Neural cell (in vitro differentiated cells): ENCODE measurements at regions not wholly inside any gene's neighbourhood (a gene's known extent, or its start where the extent isn't known, plus 50 kb on each side); places are given as distances from the start of the nearest gene placed in this dataset.
A peak's percentile ranks its signal among the peaks of the same experiment; 100 is the strongest.

Experiments used
- H2AFZ ChIP-seq: fragments of 200-600, 300-800 bp; sonication (generic), shearing (Covaris generic); 2 replicates; pipeline ENCODE4 v1.6.0; 2014; ENCODE audit warnings: low read depth, mild to moderate bottlenecking, antibody characterized with exemption, low read length, moderate library complexity
- H3F3A ChIP-seq: fragments of 200-600 bp; shearing (Covaris generic); 2 replicates; pipeline ENCODE4 v1.6.1; 2016; ENCODE audit warnings: mild to moderate bottlenecking, moderate library complexity, mixed read lengths, antibody characterized with exemption, low read length; ENCODE audit not compliant: insufficient read depth, poor library complexity, severe bottlenecking
- H3K27ac ChIP-seq: fragments of 200-600, 300-800 bp; sonication (generic), shearing (Covaris generic); 2 replicates; pipeline ENCODE4 v1.5.1; 2014; ENCODE audit warnings: mild to moderate bottlenecking, low read length, moderate library complexity
- H3K27me3 ChIP-seq: fragments of 300-800, 200-600 bp; sonication (generic), shearing (Covaris generic); 2 replicates; pipeline ENCODE4 v1.6.0; 2014; ENCODE audit warnings: mild to moderate bottlenecking, low read depth, low read length, moderate library complexity; ENCODE audit not compliant: insufficient read depth
- H3K36me3 ChIP-seq: fragments of 300-800, 200-600 bp; sonication (generic), shearing (Covaris generic); 2 replicates; pipeline ENCODE4 v1.5.1; 2014; ENCODE audit warnings: mild to moderate bottlenecking, antibody characterized with exemption, low read length, moderate library complexity; ENCODE audit not compliant: insufficient read depth
- H3K4me2 ChIP-seq: fragments of 300-800, 200-600 bp; sonication (generic), shearing (Covaris generic); 2 replicates; pipeline ENCODE4 v1.6.0; 2014; ENCODE audit warnings: mild to moderate bottlenecking, low read length
- H3K4me3 ChIP-seq: fragments of 300-800, 200-600 bp; sonication (generic), shearing (Covaris generic); 2 replicates; pipeline ENCODE4 v1.5.1; 2014; ENCODE audit warnings: mild to moderate bottlenecking, low read length, moderate library complexity
- H3K79me2 ChIP-seq: fragments of 200-600 bp; shearing (Covaris generic); replicated peaks from 2 replicates; pipeline ENCODE4 v1.6.0; 2014; ENCODE audit warnings: mild to moderate bottlenecking, low read length, moderate library complexity; ENCODE audit not compliant: insufficient read depth
- H3K9ac ChIP-seq: fragments of 300-800, 200-600 bp; sonication (generic), shearing (Covaris generic); 2 replicates; pipeline ENCODE4 v1.6.1; 2016; ENCODE audit warnings: mild to moderate bottlenecking, low read length, mixed read lengths
- H3K9me2 ChIP-seq: fragments of 200-600 bp; shearing (Covaris generic); 2 replicates; pipeline ENCODE4 v1.6.1; 2016; ENCODE audit warnings: mild to moderate bottlenecking, low read length, mixed read lengths; ENCODE audit not compliant: insufficient read depth
- H3K9me3 ChIP-seq: fragments of 200-600, 300-800 bp; sonication (generic), shearing (Covaris generic); 2 replicates; pipeline ENCODE4 v1.6.1; 2016; ENCODE audit warnings: mild to moderate bottlenecking, mixed run types, low read length, moderate library complexity, mixed read lengths
- H4K20me1 ChIP-seq: fragments of 200-600 bp; shearing (Covaris generic); 2 replicates; pipeline ENCODE4 v1.6.1; 2016; ENCODE audit warnings: mild to moderate bottlenecking, mixed run types; ENCODE audit not compliant: insufficient read depth
- EP300 ChIP-seq: fragments of 450-650 bp; conservative IDR thresholded peaks from 2 replicates; pipeline ENCODE4 v1.6.1; 2014; ENCODE audit warnings: antibody characterized with exemption, mild to moderate bottlenecking, moderate library complexity; ENCODE audit not compliant: poor library complexity, severe bottlenecking
- EZH2 ChIP-seq: fragments of 200-600, 300-800 bp; shearing (Covaris generic), sonication (generic); IDR thresholded peaks from 2 replicates; pipeline ENCODE4 v1.6.1; 2014; ENCODE audit warnings: antibody characterized with exemption, low read length, borderline replicate concordance, mild to moderate bottlenecking; ENCODE audit not compliant: insufficient read depth, poor library complexity, severe bottlenecking
- MXI1 ChIP-seq: fragments of 450-650 bp; conservative IDR thresholded peaks from 2 replicates; pipeline ENCODE4 v1.6.1; 2014; ENCODE audit warnings: antibody characterized with exemption, mild to moderate bottlenecking; ENCODE audit not compliant: poor library complexity, severe bottlenecking
- POLR2AphosphoS5 ChIP-seq: IDR thresholded peaks from 2 replicates; pipeline ENCODE4 v1.6.1; 2012
- RAD21 ChIP-seq: fragments of 450-650 bp; conservative IDR thresholded peaks from 2 replicates; pipeline ENCODE4 v1.6.1; 2014; ENCODE audit warnings: antibody characterized with exemption, mild to moderate bottlenecking, moderate library complexity
- SMC3 ChIP-seq: fragments of 450-650 bp; conservative IDR thresholded peaks from 2 replicates; pipeline ENCODE4 v1.6.1; 2014; ENCODE audit warnings: antibody characterized with exemption, mild to moderate bottlenecking, moderate library complexity; ENCODE audit not compliant: poor library complexity
- TAF1 ChIP-seq: IDR thresholded peaks from 2 replicates; pipeline ENCODE4 v1.6.1; 2012; ENCODE audit warnings: low read depth
- TF ChIP-seq, protein P1 (sequence below): IDR thresholded peaks from 2 replicates; pipeline ENCODE4 v1.6.1; 2012; ENCODE audit warnings: borderline replicate concordance
- TF ChIP-seq, protein P2 (sequence below): fragments of 450-650 bp; IDR thresholded peaks from 2 replicates; pipeline ENCODE4 v1.5.1; 2014; ENCODE audit warnings: antibody characterized with exemption, mild to moderate bottlenecking, moderate library complexity; ENCODE audit not compliant: poor library complexity, severe bottlenecking

DNA sequence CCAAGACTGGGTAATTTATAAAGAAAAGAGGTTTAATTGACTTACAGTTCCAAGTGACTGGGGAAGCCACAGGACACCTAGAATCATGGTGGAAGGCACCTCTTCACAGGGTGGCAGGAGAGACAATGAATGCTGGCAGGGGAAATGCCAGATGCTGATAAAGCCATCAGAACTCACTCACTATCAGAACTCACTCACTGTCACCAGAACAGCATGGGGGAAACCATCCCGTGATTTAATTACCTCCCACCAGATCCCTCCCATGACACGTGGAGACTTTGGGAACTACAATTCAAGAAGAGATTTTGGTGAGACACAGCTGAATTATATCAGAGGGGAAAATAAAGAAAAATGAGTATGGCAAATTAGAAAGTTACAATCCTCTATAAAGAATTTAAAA is 310.9 kb downstream of the BCHE start:
- Histone ChIP-seq H3K36me3 (no peaks in the 10 kb centered on the region), H3K27ac (no peak overlapping the region), H3K4me3 (no peak overlapping the region), H3K9me3 (no peaks in the 10 kb centered on the region), H3F3A (no peaks in the 10 kb centered on the region), H3K27me3 (no peaks in the 10 kb centered on the region), H3K4me2 (no peak overlapping the region), H2AFZ (no peak overlapping the region), H4K20me1 (no peaks in the 10 kb centered on the region), H3K9ac (no peak overlapping the region), H3K9me2 (peaks cover 3% of the 10 kb centered on the region), H3K79me2 (no peaks in the 10 kb centered on the region)
- no peak for TF ChIP-seq RAD21
- TF ChIP-seq MXI1, result no peak
- TF ChIP-seq EP300, result peak; percentile 17

DNA sequence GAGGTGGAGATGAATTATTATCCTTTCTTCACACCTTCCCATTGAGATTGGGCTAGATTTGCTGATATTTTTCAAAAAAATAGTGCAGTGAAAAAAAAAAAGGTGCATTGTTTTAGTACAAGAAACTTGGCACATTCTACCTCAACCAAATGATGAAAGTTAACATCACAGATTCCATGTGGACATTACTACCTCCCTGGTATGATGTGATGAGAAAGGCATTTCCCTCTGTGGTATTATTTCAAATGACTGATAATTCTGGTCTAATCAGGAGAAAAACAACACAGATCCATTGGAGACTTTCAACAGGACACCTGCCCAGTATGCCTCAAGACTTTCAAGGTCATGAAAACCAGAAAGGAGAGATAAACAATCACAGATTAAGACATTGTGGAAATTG is 313.4 kb downstream of the BCHE start:
- no peak for TF ChIP-seq EZH2
- no peak for TF ChIP-seq SMC3
- no peak for TF ChIP-seq TAF1
- TF ChIP-seq, protein P1, sequence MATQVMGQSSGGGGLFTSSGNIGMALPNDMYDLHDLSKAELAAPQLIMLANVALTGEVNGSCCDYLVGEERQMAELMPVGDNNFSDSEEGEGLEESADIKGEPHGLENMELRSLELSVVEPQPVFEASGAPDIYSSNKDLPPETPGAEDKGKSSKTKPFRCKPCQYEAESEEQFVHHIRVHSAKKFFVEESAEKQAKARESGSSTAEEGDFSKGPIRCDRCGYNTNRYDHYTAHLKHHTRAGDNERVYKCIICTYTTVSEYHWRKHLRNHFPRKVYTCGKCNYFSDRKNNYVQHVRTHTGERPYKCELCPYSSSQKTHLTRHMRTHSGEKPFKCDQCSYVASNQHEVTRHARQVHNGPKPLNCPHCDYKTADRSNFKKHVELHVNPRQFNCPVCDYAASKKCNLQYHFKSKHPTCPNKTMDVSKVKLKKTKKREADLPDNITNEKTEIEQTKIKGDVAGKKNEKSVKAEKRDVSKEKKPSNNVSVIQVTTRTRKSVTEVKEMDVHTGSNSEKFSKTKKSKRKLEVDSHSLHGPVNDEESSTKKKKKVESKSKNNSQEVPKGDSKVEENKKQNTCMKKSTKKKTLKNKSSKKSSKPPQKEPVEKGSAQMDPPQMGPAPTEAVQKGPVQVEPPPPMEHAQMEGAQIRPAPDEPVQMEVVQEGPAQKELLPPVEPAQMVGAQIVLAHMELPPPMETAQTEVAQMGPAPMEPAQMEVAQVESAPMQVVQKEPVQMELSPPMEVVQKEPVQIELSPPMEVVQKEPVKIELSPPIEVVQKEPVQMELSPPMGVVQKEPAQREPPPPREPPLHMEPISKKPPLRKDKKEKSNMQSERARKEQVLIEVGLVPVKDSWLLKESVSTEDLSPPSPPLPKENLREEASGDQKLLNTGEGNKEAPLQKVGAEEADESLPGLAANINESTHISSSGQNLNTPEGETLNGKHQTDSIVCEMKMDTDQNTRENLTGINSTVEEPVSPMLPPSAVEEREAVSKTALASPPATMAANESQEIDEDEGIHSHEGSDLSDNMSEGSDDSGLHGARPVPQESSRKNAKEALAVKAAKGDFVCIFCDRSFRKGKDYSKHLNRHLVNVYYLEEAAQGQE, result no peak
- no peak for TF ChIP-seq POLR2AphosphoS5
- no peak for TF ChIP-seq RAD21
- no peak for TF ChIP-seq EP300
- no peak for TF ChIP-seq MXI1
- TF ChIP-seq, protein P2, sequence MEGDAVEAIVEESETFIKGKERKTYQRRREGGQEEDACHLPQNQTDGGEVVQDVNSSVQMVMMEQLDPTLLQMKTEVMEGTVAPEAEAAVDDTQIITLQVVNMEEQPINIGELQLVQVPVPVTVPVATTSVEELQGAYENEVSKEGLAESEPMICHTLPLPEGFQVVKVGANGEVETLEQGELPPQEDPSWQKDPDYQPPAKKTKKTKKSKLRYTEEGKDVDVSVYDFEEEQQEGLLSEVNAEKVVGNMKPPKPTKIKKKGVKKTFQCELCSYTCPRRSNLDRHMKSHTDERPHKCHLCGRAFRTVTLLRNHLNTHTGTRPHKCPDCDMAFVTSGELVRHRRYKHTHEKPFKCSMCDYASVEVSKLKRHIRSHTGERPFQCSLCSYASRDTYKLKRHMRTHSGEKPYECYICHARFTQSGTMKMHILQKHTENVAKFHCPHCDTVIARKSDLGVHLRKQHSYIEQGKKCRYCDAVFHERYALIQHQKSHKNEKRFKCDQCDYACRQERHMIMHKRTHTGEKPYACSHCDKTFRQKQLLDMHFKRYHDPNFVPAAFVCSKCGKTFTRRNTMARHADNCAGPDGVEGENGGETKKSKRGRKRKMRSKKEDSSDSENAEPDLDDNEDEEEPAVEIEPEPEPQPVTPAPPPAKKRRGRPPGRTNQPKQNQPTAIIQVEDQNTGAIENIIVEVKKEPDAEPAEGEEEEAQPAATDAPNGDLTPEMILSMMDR, result no peak
- H3K4me3 ChIP-seq, result no peak overlapping the region
- peaks cover 3% of the 10 kb centered on the region for H3K9me2 ChIP-seq
- no peaks in the 10 kb centered on the region for H3F3A ChIP-seq
- H3K27ac ChIP-seq, result no peak overlapping the region
- H3K9me3 ChIP-seq, result no peaks in the 10 kb centered on the region
- no peaks in the 10 kb centered on the region for H3K27me3 ChIP-seq
- no peaks in the 10 kb centered on the region for H4K20me1 ChIP-seq
- no peaks in the 10 kb centered on the region for H3K36me3 ChIP-seq
- H2AFZ ChIP-seq, result no peak overlapping the region
- no peak overlapping the region for H3K4me2 ChIP-seq
- no peaks in the 10 kb centered on the region for H3K79me2 ChIP-seq
- H3K9ac ChIP-seq, result no peak overlapping the region

DNA sequence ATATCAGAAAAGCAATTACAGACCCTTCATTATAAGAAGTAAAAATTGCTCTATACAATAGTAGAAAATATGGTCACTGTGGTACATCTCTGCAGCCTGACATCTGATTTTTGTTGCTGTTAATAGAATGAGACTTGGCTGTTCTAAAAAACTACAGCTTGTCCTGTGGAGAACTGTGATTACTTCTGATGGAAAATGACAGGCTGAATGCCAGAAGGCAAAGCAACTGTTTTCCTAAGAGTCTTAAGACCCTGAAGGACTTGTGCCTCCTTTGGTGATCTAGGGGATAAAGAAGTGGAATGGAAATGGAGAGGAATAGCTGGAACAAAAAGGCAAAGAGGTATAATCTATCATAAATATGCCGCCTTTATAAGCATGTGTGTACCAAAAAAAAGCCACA is 314.8 kb downstream of the BCHE start:
- H3K9me2 ChIP-seq, result no peaks in the 10 kb centered on the region
- H3K36me3 ChIP-seq, result no peaks in the 10 kb centered on the region
- no peak overlapping the region for H3K27ac ChIP-seq
- H3K4me3 ChIP-seq, result no peak overlapping the region
- H3K27me3 ChIP-seq, result no peaks in the 10 kb centered on the region
- H3F3A ChIP-seq, result no peaks in the 10 kb centered on the region
- no peaks in the 10 kb centered on the region for H3K79me2 ChIP-seq
- H3K9ac ChIP-seq, result no peak overlapping the region
- no peak overlapping the region for H3K4me2 ChIP-seq
- TF ChIP-seq, protein P2, result no peak
- peak; percentile 23 for TF ChIP-seq POLR2AphosphoS5
- no peak overlapping the region for H2AFZ ChIP-seq
- no peaks in the 10 kb centered on the region for H4K20me1 ChIP-seq
- H3K9me3 ChIP-seq, result no peaks in the 10 kb centered on the region
